ENCODE measurements at regions not wholly inside any gene's neighbourhood (a gene's known extent, or its start where the extent isn't known, plus 50 kb on each side); places are given as distances from the start of the nearest gene placed in this dataset.

GRCh38 chr17:27218041-27218440 is 75.9 kb upstream of the WSB1 start:
- Histone ChIP-seq H3K9me3 (ENCODE audit: control insufficient read depth, insufficient read depth, low read length) (no peaks in the 10 kb centered on the region), H3K4me3 (ENCODE audit: low read depth, low read length) (no peak overlapping the region), H3K27me3 (ENCODE audit: control insufficient read depth, insufficient read depth, low read length) (no peaks in the 10 kb centered on the region), H3K4me1 (ENCODE audit: control insufficient read depth, insufficient read depth, low read length) (no peaks in the 10 kb centered on the region), H3K36me3 (ENCODE audit: control insufficient read depth, insufficient read depth, low read length) (no peaks in the 10 kb centered on the region), H3K27ac (ENCODE audit: low read depth, low read length) (no peak overlapping the region)
- WGBS (ENCODE audit: insufficient coverage), result 64% methylated on average over 3 of the region's 3 CpGs
- no peak for DNase-seq (ENCODE audit: low read depth in 4 of 6, low spot score in 6 of 6)

DNA sequence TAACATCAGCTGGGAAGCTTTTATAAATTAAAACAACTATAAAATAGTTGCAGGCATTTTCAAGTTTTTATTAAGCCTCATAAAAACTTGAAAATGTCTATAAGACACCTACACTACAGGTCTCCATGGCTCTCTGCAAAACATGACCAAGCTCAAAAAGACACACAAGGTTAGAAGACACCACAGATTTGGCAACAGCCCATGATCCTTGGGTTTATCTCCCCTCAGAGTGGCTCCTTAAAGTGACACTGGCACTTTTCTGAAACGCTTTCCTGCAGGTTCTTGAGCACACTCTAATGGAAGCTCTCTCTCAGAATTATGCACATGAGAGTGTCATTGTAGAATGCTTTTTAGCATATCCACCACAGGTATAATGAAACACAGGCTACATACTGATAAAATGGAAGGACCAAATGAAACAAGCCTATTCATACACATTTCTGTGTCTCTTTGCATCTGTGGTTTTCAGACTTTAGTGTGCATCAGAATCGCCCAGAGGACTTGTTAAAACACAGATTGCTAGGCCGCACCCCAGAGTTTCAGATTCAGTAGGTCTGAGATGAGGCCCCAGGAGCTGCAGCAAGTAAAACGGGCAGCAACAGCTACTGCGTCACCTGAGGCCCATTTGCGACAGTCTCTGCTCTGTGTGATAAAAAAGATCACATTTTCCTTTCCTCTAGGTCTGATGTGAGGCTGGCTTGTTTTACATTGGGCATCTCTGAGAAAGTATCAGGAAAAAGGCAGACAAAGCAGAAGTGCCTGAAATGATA is 75.0 kb upstream of the WSB1 start:
- H3K27ac ChIP-seq (ENCODE audit: low read depth, low read length), result no peak overlapping the region
- 80% methylated on average over 2 of the region's 6 CpGs for WGBS (ENCODE audit: insufficient coverage)
- no peak for DNase-seq (ENCODE audit: low read depth in 4 of 6, low spot score in 6 of 6)
- H3K4me1 ChIP-seq (ENCODE audit: control insufficient read depth, insufficient read depth, low read length), result no peaks in the 10 kb centered on the region
- H3K4me3 ChIP-seq (ENCODE audit: low read depth, low read length), result no peak overlapping the region
- no peaks in the 10 kb centered on the region for H3K27me3 ChIP-seq (ENCODE audit: control insufficient read depth, insufficient read depth, low read length)
- H3K9me3 ChIP-seq (ENCODE audit: control insufficient read depth, insufficient read depth, low read length), result no peaks in the 10 kb centered on the region
- H3K36me3 ChIP-seq (ENCODE audit: control insufficient read depth, insufficient read depth, low read length), result no peaks in the 10 kb centered on the region

DNA sequence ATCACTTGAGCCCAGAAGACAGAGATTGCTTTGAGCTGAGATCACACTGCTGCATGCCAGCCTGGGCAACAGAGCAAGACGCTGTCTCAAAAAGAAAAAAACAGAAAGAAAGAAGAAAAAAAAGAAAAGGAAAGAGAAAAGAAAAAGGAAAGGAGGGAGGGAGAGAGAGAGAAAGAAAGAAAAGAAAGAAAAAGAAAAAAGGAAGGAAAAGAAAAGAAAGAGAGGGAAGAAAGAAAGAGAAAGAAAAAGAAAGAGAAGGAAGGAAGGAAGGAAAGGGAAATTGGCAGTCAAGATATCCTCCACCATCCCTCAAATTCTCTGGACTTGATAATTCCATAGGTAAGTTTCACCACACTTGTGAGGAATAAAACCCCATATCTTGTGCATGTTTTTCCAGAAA is 71.4 kb upstream of the WSB1 start:
- no peaks in the 10 kb centered on the region for H3K9me3 ChIP-seq (ENCODE audit: control insufficient read depth, insufficient read depth, low read length)
- H3K27ac ChIP-seq (ENCODE audit: low read depth, low read length), result no peak overlapping the region
- DNase-seq (ENCODE audit: low read depth in 4 of 6, low spot score in 6 of 6), result no peak
- H3K4me3 ChIP-seq (ENCODE audit: low read depth, low read length), result no peak overlapping the region
- no peaks in the 10 kb centered on the region for H3K4me1 ChIP-seq (ENCODE audit: control insufficient read depth, insufficient read depth, low read length)
- H3K27me3 ChIP-seq (ENCODE audit: control insufficient read depth, insufficient read depth, low read length), result no peaks in the 10 kb centered on the region
- 75% methylated on average over 1 of the region's 1 CpG for WGBS (ENCODE audit: insufficient coverage)
- no peaks in the 10 kb centered on the region for H3K36me3 ChIP-seq (ENCODE audit: control insufficient read depth, insufficient read depth, low read length)

GRCh38 chr17:27224526-27225315 is 69.2 kb upstream of the WSB1 start:
- Histone ChIP-seq H3K27ac (ENCODE audit: low read depth, low read length) (no peak overlapping the region), H3K9me3 (ENCODE audit: control insufficient read depth, insufficient read depth, low read length) (no peaks in the 10 kb centered on the region), H3K4me1 (ENCODE audit: control insufficient read depth, insufficient read depth, low read length) (no peaks in the 10 kb centered on the region), H3K4me3 (ENCODE audit: low read depth, low read length) (no peak overlapping the region), H3K27me3 (ENCODE audit: control insufficient read depth, insufficient read depth, low read length) (no peaks in the 10 kb centered on the region), H3K36me3 (ENCODE audit: control insufficient read depth, insufficient read depth, low read length) (no peaks in the 10 kb centered on the region)
- no peak for DNase-seq (ENCODE audit: low read depth in 4 of 6, low spot score in 6 of 6)
- 86% methylated on average over 2 of the region's 5 CpGs for WGBS (ENCODE audit: insufficient coverage)

- no peak for DNase-seq (ENCODE audit: low read depth in 4 of 6, low spot score in 6 of 6)
- H3K27me3 ChIP-seq (ENCODE audit: control insufficient read depth, insufficient read depth, low read length), result no peaks in the 10 kb centered on the region
- H3K27ac ChIP-seq (ENCODE audit: low read depth, low read length), result no peak overlapping the region
- H3K4me1 ChIP-seq (ENCODE audit: control insufficient read depth, insufficient read depth, low read length), result no peaks in the 10 kb centered on the region
- no peaks in the 10 kb centered on the region for H3K9me3 ChIP-seq (ENCODE audit: control insufficient read depth, insufficient read depth, low read length)
- no peaks in the 10 kb centered on the region for H3K36me3 ChIP-seq (ENCODE audit: control insufficient read depth, insufficient read depth, low read length)
- H3K4me3 ChIP-seq (ENCODE audit: low read depth, low read length), result no peak overlapping the region
- WGBS (ENCODE audit: insufficient coverage), result 90% methylated on average over 2 of the region's 4 CpGs
These were observed 67.2 kb upstream of the WSB1 start for GRCh38 chr17:27226611-27227230.

DNA sequence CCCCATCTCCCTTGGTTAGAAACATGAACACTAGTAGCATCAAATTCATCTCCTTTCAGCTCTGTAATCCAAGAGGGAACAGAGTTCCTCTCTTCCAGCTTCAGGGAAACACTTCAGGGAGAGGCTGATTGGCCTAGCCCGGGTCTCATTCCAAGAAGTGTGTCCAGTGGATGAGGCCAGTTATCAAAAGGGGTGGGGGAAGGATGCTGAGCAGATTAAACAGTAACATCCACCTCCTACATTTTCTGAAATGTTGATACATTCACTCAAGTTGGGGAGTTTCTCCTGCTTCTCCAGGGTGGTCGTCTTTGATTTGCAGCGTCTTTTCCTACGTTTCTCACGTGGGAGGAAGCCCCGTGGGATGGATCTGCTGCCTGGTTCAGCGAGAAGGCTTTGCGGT is 62.9 kb upstream of the WSB1 start:
- 70% methylated on average over 7 of the region's 8 CpGs for WGBS (ENCODE audit: insufficient coverage)
- H3K4me3 ChIP-seq (ENCODE audit: low read depth, low read length), result no peak overlapping the region
- no peak overlapping the region for H3K27ac ChIP-seq (ENCODE audit: low read depth, low read length)

GRCh38 chr17:27232328-27232727 is 61.6 kb upstream of the WSB1 start:
- Histone ChIP-seq H3K27ac (ENCODE audit: low read depth, low read length) (no peak overlapping the region), H3K27me3 (ENCODE audit: control insufficient read depth, insufficient read depth, low read length) (no peaks in the 10 kb centered on the region), H3K9me3 (ENCODE audit: control insufficient read depth, insufficient read depth, low read length) (no peaks in the 10 kb centered on the region), H3K4me3 (ENCODE audit: low read depth, low read length) (no peak overlapping the region), H3K36me3 (ENCODE audit: control insufficient read depth, insufficient read depth, low read length) (no peaks in the 10 kb centered on the region), H3K4me1 (ENCODE audit: control insufficient read depth, insufficient read depth, low read length) (no peaks in the 10 kb centered on the region)
- WGBS (ENCODE audit: insufficient coverage), result 100% methylated on average over 2 of the region's 5 CpGs
- no peak for DNase-seq (ENCODE audit: low read depth in 4 of 6, low spot score in 6 of 6)

More for the DNA sequence above, 62.9 kb upstream of the WSB1 start:
- DNase-seq (ENCODE audit: low read depth in 4 of 6, low spot score in 6 of 6), result no peak
- Histone ChIP-seq H3K4me1 (ENCODE audit: control insufficient read depth, insufficient read depth, low read length) (no peaks in the 10 kb centered on the region), H3K9me3 (ENCODE audit: control insufficient read depth, insufficient read depth, low read length) (no peaks in the 10 kb centered on the region), H3K36me3 (ENCODE audit: control insufficient read depth, insufficient read depth, low read length) (no peaks in the 10 kb centered on the region), H3K27me3 (ENCODE audit: control insufficient read depth, insufficient read depth, low read length) (no peaks in the 10 kb centered on the region)

GRCh38 chr17:27233059-27233458 is 60.9 kb upstream of the WSB1 start:
- WGBS (ENCODE audit: insufficient coverage), result 100% methylated on average over 1 of the region's 3 CpGs
- Histone ChIP-seq H3K9me3 (ENCODE audit: control insufficient read depth, insufficient read depth, low read length) (no peaks in the 10 kb centered on the region), H3K4me1 (ENCODE audit: control insufficient read depth, insufficient read depth, low read length) (no peaks in the 10 kb centered on the region), H3K27ac (ENCODE audit: low read depth, low read length) (no peak overlapping the region), H3K4me3 (ENCODE audit: low read depth, low read length) (no peak overlapping the region), H3K27me3 (ENCODE audit: control insufficient read depth, insufficient read depth, low read length) (no peaks in the 10 kb centered on the region), H3K36me3 (ENCODE audit: control insufficient read depth, insufficient read depth, low read length) (no peaks in the 10 kb centered on the region)
- DNase-seq (ENCODE audit: low read depth in 4 of 6, low spot score in 6 of 6), result no peak

GRCh38 chr17:27233776-27234175 is 60.1 kb upstream of the WSB1 start:
- H3K4me3 ChIP-seq (ENCODE audit: low read depth, low read length), result no peak overlapping the region
- no peaks in the 10 kb centered on the region for H3K27me3 ChIP-seq (ENCODE audit: control insufficient read depth, insufficient read depth, low read length)
- no peaks in the 10 kb centered on the region for H3K36me3 ChIP-seq (ENCODE audit: control insufficient read depth, insufficient read depth, low read length)
- no peak for DNase-seq (ENCODE audit: low read depth in 4 of 6, low spot score in 6 of 6)
- H3K9me3 ChIP-seq (ENCODE audit: control insufficient read depth, insufficient read depth, low read length), result no peaks in the 10 kb centered on the region
- 77% methylated on average over 2 of the region's 5 CpGs for WGBS (ENCODE audit: insufficient coverage)
- H3K27ac ChIP-seq (ENCODE audit: low read depth, low read length), result no peak overlapping the region
- no peaks in the 10 kb centered on the region for H3K4me1 ChIP-seq (ENCODE audit: control insufficient read depth, insufficient read depth, low read length)

Data from spinal cord (tissue), 9 donors.